ENCODE measurements at regions not wholly inside any gene's neighbourhood (a gene's known extent, or its start where the extent isn't known, plus 50 kb on each side); places are given as distances from the start of the nearest gene placed in this dataset.

GRCh38 chr10:78771808-78772455 lies 296.8 kb upstream of the ZMIZ1 start:
- H3K9ac ChIP-seq, result no peak overlapping the region
- H3K27ac ChIP-seq (ENCODE audit: low read depth in 2 of 2, low read length in 1 of 2), result peak overlapping the region in 1 of 2 experiments; percentile 67; a peak in 2 of 4 replicates
- H4K20me1 ChIP-seq (ENCODE audit: insufficient read depth), result no peaks in the 10 kb centered on the region
- H3K79me2 ChIP-seq (ENCODE audit: insufficient read depth), result no peaks in the 10 kb centered on the region
- no peaks in the 10 kb centered on the region for H3K9me3 ChIP-seq
- no peak overlapping the region for H2AFZ ChIP-seq (ENCODE audit: low read depth)
- POLR2A ChIA-PET, result interaction anchor here (0.5 kb wide), 1 partner anchor 289 kb away, joined by 3 read pairs; no protein-coding TSS in a partner anchor
- H3F3A ChIP-seq (replicated peaks; ENCODE audit: insufficient read depth), result no peaks in the 10 kb centered on the region
- peaks cover 0 to 37% of the 10 kb centered on the region in 2 experiments; a peak in 1 of 4 replicates for H3K4me1 ChIP-seq (ENCODE audit: control insufficient read depth in 1 of 2, insufficient read depth in 2 of 2, low read depth in 1 of 2, low read length in 1 of 2)
- no peak overlapping the region for H3K4me3 ChIP-seq (ENCODE audit: low read depth in 2 of 2, low read length in 1 of 2)
- H3K4me2 ChIP-seq, result no peak overlapping the region
- CTCF ChIA-PET, result interaction anchor here (1.0 to 1.3 kb wide), 3 partner anchors 9 to 142 kb away, joined by 3 to 4 read pairs (median 3); no protein-coding TSS in a partner anchor
- H3K36me3 ChIP-seq (replicated peaks in 1 of 2; ENCODE audit: control insufficient read depth in 1 of 2, insufficient read depth in 2 of 2, low read length in 1 of 2), result no peaks in the 10 kb centered on the region
- TF ChIP-seq GABPA (IDR thresholded peaks at IDR 0.05; ENCODE audit: low read depth), result no peak
- TF ChIP-seq TAF1 (IDR thresholded peaks at IDR 0.05; ENCODE audit: borderline replicate concordance, low read depth, low read length), result no peak
- no peak for TF ChIP-seq MEF2A (IDR thresholded peaks at IDR 0.05; ENCODE audit: borderline replicate concordance, low read depth)
- TF ChIP-seq, protein P1, sequence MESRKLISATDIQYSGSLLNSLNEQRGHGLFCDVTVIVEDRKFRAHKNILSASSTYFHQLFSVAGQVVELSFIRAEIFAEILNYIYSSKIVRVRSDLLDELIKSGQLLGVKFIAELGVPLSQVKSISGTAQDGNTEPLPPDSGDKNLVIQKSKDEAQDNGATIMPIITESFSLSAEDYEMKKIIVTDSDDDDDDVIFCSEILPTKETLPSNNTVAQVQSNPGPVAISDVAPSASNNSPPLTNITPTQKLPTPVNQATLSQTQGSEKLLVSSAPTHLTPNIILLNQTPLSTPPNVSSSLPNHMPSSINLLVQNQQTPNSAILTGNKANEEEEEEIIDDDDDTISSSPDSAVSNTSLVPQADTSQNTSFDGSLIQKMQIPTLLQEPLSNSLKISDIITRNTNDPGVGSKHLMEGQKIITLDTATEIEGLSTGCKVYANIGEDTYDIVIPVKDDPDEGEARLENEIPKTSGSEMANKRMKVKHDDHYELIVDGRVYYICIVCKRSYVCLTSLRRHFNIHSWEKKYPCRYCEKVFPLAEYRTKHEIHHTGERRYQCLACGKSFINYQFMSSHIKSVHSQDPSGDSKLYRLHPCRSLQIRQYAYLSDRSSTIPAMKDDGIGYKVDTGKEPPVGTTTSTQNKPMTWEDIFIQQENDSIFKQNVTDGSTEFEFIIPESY (IDR thresholded peaks at IDR 0.05; ENCODE audit: borderline replicate concordance, low read depth), result no peak
- no peak for TF ChIP-seq FOSL2 (IDR thresholded peaks at IDR 0.05; ENCODE audit: borderline replicate concordance, low read depth)
- no peak for TF ChIP-seq EZH2phosphoT487 (IDR thresholded peaks at IDR 0.05; ENCODE audit: borderline replicate concordance, low read depth)
- TF ChIP-seq POLR2AphosphoS5 (IDR thresholded peaks at IDR 0.05; ENCODE audit: low read depth, low read length), result no peak
- no peak for TF ChIP-seq FOXJ3 (CRISPR knock-in tag; IDR thresholded peaks at IDR 0.05)
- TF ChIP-seq RCOR1 (IDR thresholded peaks at IDR 0.05; ENCODE audit: low read length), result no peak
- no peak for TF ChIP-seq JUND (IDR thresholded peaks at IDR 0.05)
- TF ChIP-seq RFX5 (IDR thresholded peaks at IDR 0.05; ENCODE audit: low read length), result no peak
- no peak for TF ChIP-seq SMC3 (IDR thresholded peaks at IDR 0.05; ENCODE audit: low read depth, low read length)
- no peak for DNase-seq
- WGBS (ENCODE audit: low lambda C conversion rate), result 90% methylated on average over 4 of the region's 7 CpGs
- no peaks in the 10 kb centered on the region for H3K27me3 ChIP-seq (ENCODE audit: insufficient read depth)
- no peaks in the 10 kb centered on the region for H3K9me2 ChIP-seq

GRCh38 chr10:78772486-78772885 lies 296.3 kb upstream of the ZMIZ1 start:
- no peak overlapping the region for H3K4me3 ChIP-seq (ENCODE audit: low read depth in 2 of 2, low read length in 1 of 2)
- H3K4me2 ChIP-seq, result no peak overlapping the region
- no peaks in the 10 kb centered on the region for H4K20me1 ChIP-seq (ENCODE audit: insufficient read depth)
- no peaks in the 10 kb centered on the region for H3K9me3 ChIP-seq
- H3K4me1 ChIP-seq (ENCODE audit: control insufficient read depth in 1 of 2, insufficient read depth in 2 of 2, low read depth in 1 of 2, low read length in 1 of 2), result peaks cover 4 to 43% of the 10 kb centered on the region in 2 experiments; a peak in 1 of 4 replicates
- ChIA-PET POLR2A (interaction anchor here (0.5 kb wide), 1 partner anchor 289 kb away, joined by 3 read pairs; no protein-coding TSS in a partner anchor), CTCF (interaction anchor here (1.0 to 1.3 kb wide), 3 partner anchors 8 to 143 kb away, joined by 3 to 4 read pairs (median 3); no protein-coding TSS in a partner anchor)
- DNase-seq, result no peak
- no peaks in the 10 kb centered on the region for H3K36me3 ChIP-seq (replicated peaks in 1 of 2; ENCODE audit: control insufficient read depth in 1 of 2, insufficient read depth in 2 of 2, low read length in 1 of 2)
- H2AFZ ChIP-seq (ENCODE audit: low read depth), result no peak overlapping the region
- H3K79me2 ChIP-seq (ENCODE audit: insufficient read depth), result no peaks in the 10 kb centered on the region
- H3F3A ChIP-seq (replicated peaks; ENCODE audit: insufficient read depth), result no peaks in the 10 kb centered on the region
- H3K9me2 ChIP-seq, result no peaks in the 10 kb centered on the region
- H3K9ac ChIP-seq, result no peak overlapping the region
- WGBS (ENCODE audit: low lambda C conversion rate), result 93% methylated on average over 8 of the region's 8 CpGs
- H3K27me3 ChIP-seq (ENCODE audit: insufficient read depth), result no peaks in the 10 kb centered on the region
- H3K27ac ChIP-seq (ENCODE audit: low read depth in 2 of 2, low read length in 1 of 2), result peak overlapping the region in 1 of 2 experiments; percentile 36; a peak in 1 of 4 replicates
- TF ChIP-seq TCF12 (IDR thresholded peaks at IDR 0.05), result no peak
- no peak for TF ChIP-seq MEF2A (IDR thresholded peaks at IDR 0.05; ENCODE audit: borderline replicate concordance, low read depth)
- TF ChIP-seq NFIC (IDR thresholded peaks at IDR 0.05; ENCODE audit: borderline replicate concordance), result no peak
- TF ChIP-seq RCOR1 (IDR thresholded peaks at IDR 0.05; ENCODE audit: low read length), result no peak
- no peak for TF ChIP-seq JUND (IDR thresholded peaks at IDR 0.05)
- TF ChIP-seq, protein P2, sequence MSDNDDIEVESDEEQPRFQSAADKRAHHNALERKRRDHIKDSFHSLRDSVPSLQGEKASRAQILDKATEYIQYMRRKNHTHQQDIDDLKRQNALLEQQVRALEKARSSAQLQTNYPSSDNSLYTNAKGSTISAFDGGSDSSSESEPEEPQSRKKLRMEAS (IDR thresholded peaks at IDR 0.05; ENCODE audit: low read depth), result no peak
- TF ChIP-seq SMC3 (IDR thresholded peaks at IDR 0.05; ENCODE audit: low read depth, low read length), result no peak
- TF ChIP-seq POLR2AphosphoS5 (IDR thresholded peaks at IDR 0.05; ENCODE audit: low read depth, low read length), result no peak
- no peak for TF ChIP-seq RFX5 (IDR thresholded peaks at IDR 0.05; ENCODE audit: low read length)
- no peak for TF ChIP-seq SIN3A (IDR thresholded peaks at IDR 0.05; ENCODE audit: borderline replicate concordance, low read depth, low read length)
- no peak for TF ChIP-seq REST (IDR thresholded peaks at IDR 0.05; ENCODE audit: low read depth, low read length)
- TF ChIP-seq, protein P3, sequence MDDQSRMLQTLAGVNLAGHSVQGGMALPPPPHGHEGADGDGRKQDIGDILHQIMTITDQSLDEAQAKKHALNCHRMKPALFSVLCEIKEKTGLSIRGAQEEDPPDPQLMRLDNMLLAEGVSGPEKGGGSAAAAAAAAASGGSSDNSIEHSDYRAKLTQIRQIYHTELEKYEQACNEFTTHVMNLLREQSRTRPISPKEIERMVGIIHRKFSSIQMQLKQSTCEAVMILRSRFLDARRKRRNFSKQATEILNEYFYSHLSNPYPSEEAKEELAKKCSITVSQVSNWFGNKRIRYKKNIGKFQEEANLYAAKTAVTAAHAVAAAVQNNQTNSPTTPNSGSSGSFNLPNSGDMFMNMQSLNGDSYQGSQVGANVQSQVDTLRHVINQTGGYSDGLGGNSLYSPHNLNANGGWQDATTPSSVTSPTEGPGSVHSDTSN (IDR thresholded peaks at IDR 0.05), result no peak
- no peak for TF ChIP-seq GABPA (IDR thresholded peaks at IDR 0.05; ENCODE audit: low read depth)
